Naive thymus-derived CD8-positive, alpha-beta T cell (primary cell): ENCODE measurements at regions not wholly inside any gene's neighbourhood (a gene's known extent, or its start where the extent isn't known, plus 50 kb on each side); places are given as distances from the start of the nearest gene placed in this dataset.

Experiments used
- ATAC-seq, 2 donors: fragments of 150-1000 bp; cut with Tn5 transposase in 1 of 2; sonication (Bioruptor Pico), chemical (Tn5 transposase) in 1 of 2; 1 replicate in 1 of 2; 2 replicates in 1 of 2; pipeline ENCODE4 v1.10.0; 2021; ENCODE audit warnings: mild to moderate bottlenecking in 2 of 2, moderate library complexity in 2 of 2
- POLR2A ChIA-PET: fragments of 350-600 bp; sonication (Branson Sonifier 250); formaldehyde crosslinking; loops from one replicate; lab custom pipeline; 2021; ENCODE audit warnings: antibody characterized with exemption; lab: Charles Lee
- DNase-seq, 10 donors: peaks; one replicate each; pipeline versions ENCODE4 v3.0.0 to v3.0.0-alpha.2; 2020 to 2022
- H3K27ac Mint-ChIP-seq, 10 donors: one replicate each; pipeline ENCODE4 v1.8.0; 2020 to 2022; ENCODE audit warnings: mild to moderate bottlenecking in 10 of 10, mixed read lengths in 10 of 10, moderate library complexity in 4 of 10, inconsistent platforms in 1 of 10
- H3K27me3 Mint-ChIP-seq, 5 donors: one replicate each; pipeline ENCODE4 v1.8.0; 2021 to 2022; ENCODE audit warnings: mixed read lengths in 5 of 5
- H3K36me3 Mint-ChIP-seq, 3 donors: one replicate each; pipeline ENCODE4 v1.8.0; 2020 to 2022; ENCODE audit warnings: mixed read lengths in 3 of 3, mild to moderate bottlenecking in 2 of 3, inconsistent platforms in 1 of 3
- H3K4me1 Mint-ChIP-seq, 4 donors: one replicate each; pipeline ENCODE4 v1.8.0; 2021 to 2022; ENCODE audit warnings: mixed read lengths in 4 of 4
- H3K4me3 Mint-ChIP-seq, 10 donors: one replicate each; pipeline ENCODE4 v1.8.0; 2020 to 2022; ENCODE audit warnings: mild to moderate bottlenecking in 10 of 10, mixed read lengths in 10 of 10, moderate library complexity in 6 of 10, inconsistent platforms in 1 of 10
- H3K9me3 Mint-ChIP-seq, 9 donors: one replicate each; pipeline ENCODE4 v1.8.0; 2020 to 2022; ENCODE audit warnings: mixed read lengths in 9 of 9, mild to moderate bottlenecking in 3 of 9, inconsistent platforms in 1 of 9, moderate library complexity in 1 of 9

GRCh38 chrX:42079968-42080367 is 156.6 kb upstream of the CASK start:
- Mint-ChIP-seq H3K9me3 (no peaks in the 10 kb centered on the region), H3K4me1 (peaks cover 0 to 2% (median 2%) of the 10 kb centered on the region in 4 donors), H3K27ac (no peak overlapping the region), H3K36me3 (peaks cover 0 to 2% (median 0%) of the 10 kb centered on the region in 3 donors), H3K27me3 (peaks cover 0 to 6% (median 0%) of the 10 kb centered on the region in 5 donors), H3K4me3 (no peak overlapping the region)
- DNase-seq: no peak
- POLR2A ChIA-PET: no interaction called here
- no peak for ATAC-seq

- Mint-ChIP-seq H3K36me3 (peaks cover 0 to 2% (median 0%) of the 10 kb centered on the region in 3 donors), H3K9me3 (no peaks in the 10 kb centered on the region), H3K4me1 (peaks cover 0 to 2% (median 2%) of the 10 kb centered on the region in 4 donors), H3K27ac (no peak overlapping the region), H3K27me3 (peaks cover 0 to 4% (median 0%) of the 10 kb centered on the region in 5 donors), H3K4me3 (no peak overlapping the region)
- POLR2A ChIA-PET: no interaction called here
- DNase-seq (no peak), ATAC-seq (no peak)
Measured at GRCh38 chrX:42077675-42078074, 154.3 kb upstream of the CASK start.

- POLR2A ChIA-PET: no interaction called here
- Mint-ChIP-seq H3K36me3 (peaks cover 0 to 2% (median 0%) of the 10 kb centered on the region in 3 donors), H3K4me3 (no peak overlapping the region), H3K4me1 (peaks cover 0 to 2% (median 2%) of the 10 kb centered on the region in 4 donors), H3K27me3 (peaks cover 0 to 4% (median 0%) of the 10 kb centered on the region in 5 donors), H3K9me3 (no peaks in the 10 kb centered on the region), H3K27ac (peak overlapping the region in 1 of 10 donors; percentile 22)
- DNase-seq (no peak), ATAC-seq (no peak)
Measured at GRCh38 chrX:42075032-42075431, 151.7 kb upstream of the CASK start.

GRCh38 chrX:42073448-42073847 is 150.1 kb upstream of the CASK start:
- Mint-ChIP-seq H3K4me1 (peaks cover 0 to 2% (median 2%) of the 10 kb centered on the region in 4 donors), H3K36me3 (no peaks in the 10 kb centered on the region), H3K4me3 (no peak overlapping the region), H3K27ac (peak overlapping the region in 1 of 10 donors; percentile 7), H3K9me3 (no peaks in the 10 kb centered on the region), H3K27me3 (peaks cover 0 to 4% (median 0%) of the 10 kb centered on the region in 5 donors)
- DNase-seq (no peak), ATAC-seq (no peak)
- POLR2A ChIA-PET: no interaction called here

GRCh38 chrX:42070866-42071265 is 147.5 kb upstream of the CASK start:
- POLR2A ChIA-PET: no interaction called here
- DNase-seq: no peak
- ATAC-seq: no peak
- no peaks in the 10 kb centered on the region for H3K36me3 Mint-ChIP-seq
- no peak overlapping the region for H3K27ac Mint-ChIP-seq
- H3K4me1 Mint-ChIP-seq: peaks cover 0 to 2% (median 2%) of the 10 kb centered on the region in 4 donors
- peaks cover 0 to 4% (median 0%) of the 10 kb centered on the region in 5 donors for H3K27me3 Mint-ChIP-seq
- H3K9me3 Mint-ChIP-seq: no peaks in the 10 kb centered on the region
- no peak overlapping the region for H3K4me3 Mint-ChIP-seq

GRCh38 chrX:42054256-42054655 is 130.9 kb upstream of the CASK start:
- H3K4me1 Mint-ChIP-seq: no peaks in the 10 kb centered on the region
- H3K27me3 Mint-ChIP-seq: no peaks in the 10 kb centered on the region
- H3K27ac Mint-ChIP-seq: no peak overlapping the region
- H3K4me3 Mint-ChIP-seq: no peak overlapping the region
- no peaks in the 10 kb centered on the region for H3K36me3 Mint-ChIP-seq
- POLR2A ChIA-PET: no interaction called here
- H3K9me3 Mint-ChIP-seq: peaks cover 0 to 2% (median 0%) of the 10 kb centered on the region in 9 donors
- no peak for ATAC-seq
- DNase-seq: no peak

GRCh38 chrX:42050345-42050744 is 127.0 kb upstream of the CASK start:
- Mint-ChIP-seq H3K4me3 (no peak overlapping the region), H3K27ac (no peak overlapping the region)

GRCh38 chrX:42047886-42048285 is 124.5 kb upstream of the CASK start:
- no peak overlapping the region for H3K27ac Mint-ChIP-seq
- no peak for ATAC-seq
- DNase-seq: no peak
- POLR2A ChIA-PET: no interaction called here
- H3K36me3 Mint-ChIP-seq: peaks cover 0 to 4% (median 0%) of the 10 kb centered on the region in 3 donors
- H3K27me3 Mint-ChIP-seq: no peaks in the 10 kb centered on the region
- H3K9me3 Mint-ChIP-seq: peaks cover 0 to 2% (median 0%) of the 10 kb centered on the region in 9 donors
- H3K4me3 Mint-ChIP-seq: no peak overlapping the region
- no peaks in the 10 kb centered on the region for H3K4me1 Mint-ChIP-seq

More at GRCh38 chrX:42050345-42050744, 127.0 kb upstream of the CASK start:
- POLR2A ChIA-PET: no interaction called here
- H3K36me3 Mint-ChIP-seq: peaks cover 0 to 4% (median 0%) of the 10 kb centered on the region in 3 donors
- peaks cover 0 to 2% (median 0%) of the 10 kb centered on the region in 9 donors for H3K9me3 Mint-ChIP-seq
- DNase-seq (no peak), ATAC-seq (no peak)
- H3K4me1 Mint-ChIP-seq: no peaks in the 10 kb centered on the region
- H3K27me3 Mint-ChIP-seq: no peaks in the 10 kb centered on the region

- Mint-ChIP-seq H3K27me3 (no peaks in the 10 kb centered on the region), H3K9me3 (peaks cover 0 to 9% (median 2%) of the 10 kb centered on the region in 9 donors), H3K4me3 (no peak overlapping the region), H3K36me3 (peaks cover 0 to 3% (median 0%) of the 10 kb centered on the region in 3 donors), H3K4me1 (no peaks in the 10 kb centered on the region), H3K27ac (no peak overlapping the region)
- POLR2A ChIA-PET: no interaction called here
- ATAC-seq (no peak), DNase-seq (no peak)
Measured at GRCh38 chrX:42028109-42028508, 104.8 kb upstream of the CASK start.

- H3K36me3 Mint-ChIP-seq: no peaks in the 10 kb centered on the region
- no peaks in the 10 kb centered on the region for H3K4me1 Mint-ChIP-seq
- no peaks in the 10 kb centered on the region for H3K27me3 Mint-ChIP-seq
- peak overlapping the region in 1 of 10 donors; percentile 23 for H3K27ac Mint-ChIP-seq
- no peak for DNase-seq
- H3K4me3 Mint-ChIP-seq: no peak overlapping the region
- no peak for ATAC-seq
- POLR2A ChIA-PET: no interaction called here
- H3K9me3 Mint-ChIP-seq: peaks cover 0 to 9% (median 2%) of the 10 kb centered on the region in 9 donors
Measured at GRCh38 chrX:42027367-42028000, 104.1 kb upstream of the CASK start.

- H3K4me1 Mint-ChIP-seq: peaks cover 0 to under 1% (median 0%) of the 10 kb centered on the region in 4 donors
- ATAC-seq (no peak), DNase-seq (no peak)
- no peaks in the 10 kb centered on the region for H3K27me3 Mint-ChIP-seq
- peaks cover 0 to 5% (median 0%) of the 10 kb centered on the region in 9 donors for H3K9me3 Mint-ChIP-seq
- H3K4me3 Mint-ChIP-seq: no peak overlapping the region
- H3K36me3 Mint-ChIP-seq: no peaks in the 10 kb centered on the region
- POLR2A ChIA-PET: interaction anchor here (0.6 kb wide), 1 partner anchor 103 kb away, joined by 3 read pairs; no protein-coding TSS in a partner anchor
- H3K27ac Mint-ChIP-seq: no peak overlapping the region
Measured at GRCh38 chrX:42025861-42026260, 102.5 kb upstream of the CASK start.

GRCh38 chrX:42023122-42023521 is 99.8 kb upstream of the CASK start:
- POLR2A ChIA-PET: no interaction called here
- ATAC-seq: no peak
- H3K4me1 Mint-ChIP-seq: peaks cover 2 to 14% (median 10%) of the 10 kb centered on the region in 4 donors
- no peaks in the 10 kb centered on the region for H3K36me3 Mint-ChIP-seq
- no peak for DNase-seq
- H3K27ac Mint-ChIP-seq: peak overlapping the region in 1 of 10 donors; percentile 57
- no peak overlapping the region for H3K4me3 Mint-ChIP-seq
- peaks cover 0 to 3% (median 0%) of the 10 kb centered on the region in 9 donors for H3K9me3 Mint-ChIP-seq
- no peaks in the 10 kb centered on the region for H3K27me3 Mint-ChIP-seq

- H3K4me3 Mint-ChIP-seq: peak overlapping the region in 1 of 10 donors; percentile 60
- peaks cover 0 to 3% (median 0%) of the 10 kb centered on the region in 9 donors for H3K9me3 Mint-ChIP-seq
- POLR2A ChIA-PET: no interaction called here
- no peaks in the 10 kb centered on the region for H3K27me3 Mint-ChIP-seq
- no peaks in the 10 kb centered on the region for H3K36me3 Mint-ChIP-seq
- ATAC-seq (no peak), DNase-seq (no peak)
- H3K27ac Mint-ChIP-seq: no peak overlapping the region
- H3K4me1 Mint-ChIP-seq: peaks cover 2 to 14% (median 10%) of the 10 kb centered on the region in 4 donors
Measured at GRCh38 chrX:42022158-42022557, 98.8 kb upstream of the CASK start.
